GM18511 (cell line): ENCODE measurements at regions not wholly inside any gene's neighbourhood (a gene's known extent, or its start where the extent isn't known, plus 50 kb on each side); places are given as distances from the start of the nearest gene placed in this dataset.
"Not testable (repeated sequence)": the region's sequence is repeated elsewhere in the genome, so short reads cannot be mapped to it uniquely, and the experiment has no call there.

Experiments used
- ATAC-seq: cut with Tn5 transposase; IDR thresholded peaks from one replicate; pipeline ENCODE4 v1.9.1; 2021; ENCODE audit warnings: mild to moderate bottlenecking, moderate library complexity; ENCODE audit not compliant: unreplicated experiment

DNA sequence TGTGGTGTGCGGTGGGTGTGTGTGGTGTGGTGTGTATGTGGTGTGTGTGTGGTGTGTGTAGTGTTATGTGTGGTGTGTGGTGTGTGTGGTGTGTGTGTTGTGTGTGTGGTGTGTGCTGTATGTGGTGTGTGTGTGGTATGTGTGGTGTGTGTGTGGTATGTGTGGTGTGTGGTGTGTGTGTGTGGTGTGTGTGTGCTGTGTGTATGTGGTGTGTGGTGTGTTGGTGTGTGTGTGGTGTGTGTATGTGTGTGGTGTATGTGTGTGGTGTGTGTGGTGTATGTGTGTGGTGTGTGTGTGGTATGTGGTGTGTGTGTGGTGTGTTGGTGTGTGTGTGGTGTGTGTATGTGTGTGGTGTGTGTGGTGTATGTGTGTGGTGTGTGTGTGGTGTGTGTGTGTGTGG lies 144.3 kb downstream of the HSD17B3 start:
- no peak for ATAC-seq

DNA sequence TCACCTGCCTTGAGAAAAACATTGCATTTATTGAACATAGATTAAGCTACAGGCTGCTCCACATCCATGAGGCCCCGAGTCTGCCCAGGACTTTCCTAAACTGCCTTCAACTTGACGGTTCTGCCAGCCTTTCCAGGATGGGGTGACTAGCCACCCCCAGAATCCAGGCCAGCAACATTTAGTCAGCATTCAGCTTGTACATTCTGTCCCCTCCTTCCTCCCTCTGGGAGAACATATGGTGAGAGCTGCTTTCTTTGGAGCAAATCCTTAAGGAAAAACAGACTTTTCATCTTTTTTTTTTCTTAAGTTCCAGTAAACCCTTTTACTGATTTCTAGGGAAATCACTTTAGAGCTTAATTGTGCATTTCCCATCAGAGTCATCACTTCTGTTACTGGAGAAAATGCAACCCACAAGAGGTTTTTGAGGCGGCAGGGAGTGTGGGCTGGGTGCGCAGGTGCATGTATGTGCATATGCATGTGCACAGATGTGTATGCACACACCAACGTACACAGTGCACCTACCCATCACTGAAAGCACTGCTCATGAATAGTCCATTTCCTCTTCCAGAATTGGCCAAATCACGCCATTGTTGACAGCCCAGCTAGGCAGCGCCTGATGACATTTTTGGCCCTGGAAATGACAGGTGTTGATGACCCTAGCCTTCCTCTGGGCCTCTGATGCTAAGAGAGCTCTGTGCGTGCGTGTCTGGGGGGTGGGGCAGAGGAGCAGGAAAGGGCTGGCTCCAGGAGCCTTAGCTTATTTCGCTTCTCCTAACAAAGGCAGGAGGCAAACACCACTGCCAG lies 145.6 kb downstream of the HSD17B3 start:
- ATAC-seq: no peak

DNA sequence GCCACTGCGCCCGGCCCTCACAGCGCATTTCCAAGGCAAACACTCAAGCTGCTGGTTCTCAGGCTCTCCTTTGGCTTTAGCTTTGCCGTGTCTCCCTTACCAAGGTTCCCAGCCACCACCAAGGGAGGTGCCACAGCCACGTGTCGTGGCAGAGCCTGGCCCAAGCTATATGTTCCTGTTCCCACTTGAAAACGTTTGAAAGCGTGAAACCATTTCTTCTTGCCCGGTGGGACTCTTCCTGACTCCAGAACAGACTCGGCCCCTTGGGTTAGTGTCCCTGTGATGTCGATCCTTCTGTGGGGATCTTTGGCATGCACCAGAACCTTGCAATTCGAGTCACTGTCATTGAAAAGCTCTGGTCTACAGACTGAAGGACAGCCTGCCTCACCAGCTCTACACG lies 147.9 kb downstream of the HSD17B3 start:
- ATAC-seq: no peak

DNA sequence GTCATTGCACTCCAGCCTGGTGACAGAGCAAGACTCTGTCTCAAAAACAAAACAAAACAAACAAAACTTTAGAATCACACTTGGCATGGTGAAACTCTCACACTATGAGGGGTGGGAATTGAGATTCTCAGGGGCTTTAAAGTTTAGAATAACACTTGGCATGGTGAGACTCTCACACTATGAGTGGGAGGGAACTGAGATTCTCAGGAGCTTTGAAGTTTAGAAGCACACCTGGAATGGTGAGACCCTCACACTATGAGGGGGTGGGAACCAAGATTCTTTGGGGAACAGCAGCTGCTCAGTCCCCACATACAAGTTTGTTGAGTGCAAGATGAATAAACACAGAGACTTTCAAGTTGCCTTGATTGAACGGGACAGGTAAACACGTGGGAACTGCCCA lies 149.4 kb downstream of the HSD17B3 start:
- ATAC-seq: no peak

DNA sequence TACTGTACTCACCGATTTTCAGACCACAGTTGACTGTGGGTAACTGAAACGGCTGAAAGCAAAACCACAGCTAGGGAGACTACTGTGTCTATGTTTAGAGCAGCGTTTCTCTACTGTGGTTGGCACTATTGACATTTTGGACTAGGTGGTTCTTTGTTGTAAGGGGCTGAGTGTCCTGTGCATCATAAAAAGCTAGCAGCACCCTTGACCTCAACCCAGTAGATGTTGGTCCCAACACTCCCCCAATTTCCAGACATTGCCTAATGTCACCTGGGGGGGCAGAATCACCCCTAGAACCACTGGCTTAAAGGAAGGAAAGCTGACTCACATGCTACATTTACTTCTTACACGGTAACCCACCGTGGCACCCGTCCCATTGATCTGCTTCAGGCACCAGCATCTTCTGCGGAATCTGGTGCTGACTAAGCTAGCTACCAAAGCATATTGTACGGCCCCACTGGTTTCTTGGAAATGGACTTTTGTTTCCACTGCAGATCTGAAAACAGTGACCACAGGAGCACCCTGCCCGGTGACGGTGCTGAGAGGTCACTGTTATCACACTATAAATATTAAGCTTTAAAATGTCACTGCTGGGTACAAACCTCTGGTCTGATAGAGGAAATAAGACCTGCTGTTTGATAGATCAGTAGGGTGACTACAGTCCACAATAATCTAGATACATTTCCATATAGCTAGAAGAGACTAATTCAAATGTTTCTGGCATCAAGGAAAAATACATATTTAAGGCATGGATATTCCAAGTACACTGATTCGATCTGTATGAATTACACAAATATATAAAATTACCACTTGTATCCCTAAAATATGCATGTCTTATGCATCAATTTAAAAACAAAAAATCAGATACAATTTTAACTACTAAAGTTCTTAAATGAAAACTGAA lies 151.4 kb downstream of the HSD17B3 start:
- ATAC-seq: peak; percentile 97

DNA sequence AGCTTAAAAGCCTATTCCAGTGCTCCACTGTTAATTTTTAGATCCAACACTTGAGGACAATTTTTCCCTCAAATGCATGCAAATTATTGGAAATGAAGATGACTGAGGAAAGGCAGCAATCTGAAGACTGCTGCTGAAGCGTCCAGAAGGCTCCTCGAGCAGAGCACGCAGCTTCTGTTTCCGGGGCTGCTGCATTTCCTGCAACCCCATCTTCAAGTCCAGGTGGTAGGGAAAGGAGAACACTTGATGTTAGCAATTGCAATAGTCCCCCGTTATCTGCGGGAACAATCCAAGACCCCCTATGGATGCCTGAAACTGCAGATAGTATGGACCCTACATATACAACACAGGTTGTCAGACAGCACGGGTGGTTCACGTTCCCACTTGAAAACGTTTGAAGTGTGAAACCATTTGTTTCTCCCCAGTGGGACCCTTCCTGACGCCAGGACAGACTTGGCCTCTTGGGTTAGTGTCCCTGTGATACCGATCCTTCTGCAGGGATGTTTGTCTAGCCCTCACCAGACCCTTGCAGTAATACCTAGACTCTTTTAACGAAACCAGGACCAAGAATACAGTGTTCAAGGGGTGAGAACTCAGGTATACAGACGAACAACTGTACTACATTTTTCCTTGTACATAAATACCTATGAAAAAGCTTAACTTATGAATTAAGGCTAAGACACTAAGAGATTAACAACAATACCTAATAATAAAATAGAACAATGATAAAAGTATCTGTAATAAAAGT lies 152.3 kb downstream of the HSD17B3 start:
- ATAC-seq: peak; percentile 50

DNA sequence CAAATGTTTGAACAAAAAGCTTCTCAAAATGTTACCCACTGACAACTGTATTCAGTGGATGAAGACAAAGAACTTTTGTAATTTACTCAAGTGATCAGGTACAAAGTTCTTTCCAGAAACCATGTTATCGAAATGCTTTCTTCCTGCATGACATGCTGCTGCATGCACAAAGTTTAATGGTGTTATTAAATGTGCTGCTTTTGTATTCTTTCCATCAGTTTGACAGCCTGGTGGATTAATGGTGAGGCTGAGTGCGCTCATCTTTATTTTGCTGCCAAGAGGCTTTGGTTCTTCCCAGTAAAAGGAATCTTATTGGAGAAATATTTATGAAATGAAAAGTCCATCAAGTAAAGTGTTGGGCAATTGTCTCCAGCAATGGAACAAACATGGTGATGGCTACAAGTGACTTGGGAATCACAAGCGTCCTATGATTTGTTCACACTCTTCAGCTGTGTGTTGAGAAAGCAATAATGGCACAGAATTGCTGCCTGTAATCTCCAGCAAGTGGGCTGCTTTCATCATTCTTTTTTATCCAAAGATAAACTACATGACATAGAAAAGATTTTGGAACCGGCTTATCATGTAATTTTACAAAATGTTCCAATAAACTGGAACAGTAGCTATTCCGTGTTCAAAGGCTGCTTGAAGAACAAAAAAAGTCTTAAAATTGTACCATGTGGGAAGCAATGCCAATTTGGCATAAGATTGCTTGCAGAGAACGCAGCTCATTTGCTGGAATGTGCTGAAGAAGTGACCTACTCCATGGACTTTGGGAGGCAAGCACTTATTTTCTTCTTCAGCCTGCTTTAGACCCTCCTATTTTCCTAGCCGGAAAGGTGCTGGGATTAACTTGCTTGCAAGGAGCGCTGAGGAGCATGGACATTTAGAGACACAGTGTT lies 153.1 kb downstream of the HSD17B3 start:
- no peak for ATAC-seq

DNA sequence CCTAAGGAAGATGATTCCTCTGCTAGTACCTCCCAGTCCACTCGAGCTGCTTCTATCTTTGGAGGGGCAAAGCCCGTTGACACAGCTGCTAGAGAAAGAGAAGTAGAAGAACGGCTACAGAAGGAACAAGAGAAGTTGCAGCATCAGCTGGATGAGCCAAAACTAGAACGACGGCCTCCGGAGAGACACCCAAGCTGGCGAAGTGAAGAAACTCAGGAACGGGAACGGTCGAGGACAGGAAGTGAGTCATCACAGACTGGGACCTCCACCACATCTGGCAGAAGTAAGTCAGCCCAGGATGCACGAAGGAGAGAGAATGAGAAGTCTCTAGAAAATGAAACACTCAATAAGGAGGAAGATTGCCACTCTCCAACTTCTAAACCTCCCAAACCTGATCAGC lies 154.9 kb downstream of the HSD17B3 start:
- ATAC-seq: not testable (repeated sequence)

DNA sequence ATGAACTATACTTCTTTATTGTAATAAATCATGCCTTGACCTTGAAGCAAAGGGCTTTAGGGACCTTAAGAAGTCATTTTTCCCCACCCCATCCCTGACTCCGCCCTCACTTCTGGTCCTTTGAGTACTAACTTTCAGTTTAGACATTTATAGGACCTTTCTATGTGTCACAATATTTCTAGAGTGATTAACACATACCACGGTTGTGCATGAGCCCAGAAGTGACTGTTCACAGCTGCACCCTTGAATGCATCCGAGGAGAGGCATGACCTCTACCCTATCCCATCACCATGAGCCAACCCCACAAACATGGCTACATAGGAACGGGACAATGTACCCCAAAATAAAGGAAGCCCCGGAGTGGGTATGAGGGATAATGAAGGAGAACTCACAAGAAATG lies 160.3 kb downstream of the HSD17B3 start:
- ATAC-seq: no peak

DNA sequence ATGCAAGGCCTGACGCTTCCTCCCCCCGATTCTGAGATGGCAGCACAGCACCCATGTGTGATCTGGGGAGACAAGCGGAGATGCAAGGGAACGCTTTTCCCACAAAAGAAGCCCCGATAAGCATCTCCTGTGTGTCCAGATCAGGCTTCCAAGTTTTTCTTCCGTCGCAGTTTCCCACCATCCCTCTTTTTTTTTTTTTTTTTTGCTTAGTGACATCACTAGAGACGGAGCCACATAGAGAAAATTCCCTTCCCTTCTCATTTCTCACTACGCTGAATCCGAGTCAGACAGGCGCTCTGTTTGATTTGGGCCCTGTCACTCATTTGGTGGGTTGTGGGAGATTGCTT lies 160.9 kb downstream of the HSD17B3 start:
- no peak for ATAC-seq

DNA sequence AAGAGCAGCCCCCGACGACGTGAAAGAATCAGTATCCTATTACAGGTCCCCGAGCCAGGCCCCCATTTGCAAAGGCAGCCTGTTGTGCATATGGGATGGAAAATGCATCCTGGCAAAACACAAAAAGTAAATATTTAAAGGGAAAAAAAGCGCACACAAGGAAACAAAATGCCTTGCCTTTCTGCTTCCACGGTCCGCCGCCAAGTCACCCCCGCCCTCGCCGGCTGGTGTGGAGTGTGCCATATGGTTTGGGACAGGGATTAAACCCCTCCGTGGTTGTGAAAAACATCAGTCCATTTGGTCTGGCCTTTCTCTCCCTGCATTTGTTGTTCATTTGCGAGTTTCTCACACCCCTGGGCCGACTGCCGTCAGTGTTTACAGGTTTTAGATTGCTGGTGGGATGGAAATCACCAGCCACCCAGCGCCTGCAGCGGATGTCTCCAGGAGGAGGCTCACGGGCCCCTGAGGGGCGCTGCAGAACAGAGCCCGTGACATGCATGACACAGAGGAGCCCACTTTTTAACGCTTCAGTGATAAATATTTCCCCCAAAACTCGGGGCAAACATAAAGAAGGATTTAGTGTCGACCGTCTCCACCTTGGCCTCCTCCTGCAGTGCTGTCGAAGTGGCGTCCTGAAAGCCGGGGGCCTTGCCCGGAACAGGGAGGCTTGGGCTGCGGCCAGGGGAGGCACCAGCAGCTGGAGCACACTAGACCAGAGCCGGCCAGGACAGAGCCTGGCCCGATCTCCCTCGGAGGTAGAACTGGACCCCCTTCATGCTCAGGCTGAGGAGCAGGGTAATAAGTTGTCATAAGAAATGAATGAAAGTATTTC lies 161.5 kb downstream of the HSD17B3 start:
- no peak for ATAC-seq

DNA sequence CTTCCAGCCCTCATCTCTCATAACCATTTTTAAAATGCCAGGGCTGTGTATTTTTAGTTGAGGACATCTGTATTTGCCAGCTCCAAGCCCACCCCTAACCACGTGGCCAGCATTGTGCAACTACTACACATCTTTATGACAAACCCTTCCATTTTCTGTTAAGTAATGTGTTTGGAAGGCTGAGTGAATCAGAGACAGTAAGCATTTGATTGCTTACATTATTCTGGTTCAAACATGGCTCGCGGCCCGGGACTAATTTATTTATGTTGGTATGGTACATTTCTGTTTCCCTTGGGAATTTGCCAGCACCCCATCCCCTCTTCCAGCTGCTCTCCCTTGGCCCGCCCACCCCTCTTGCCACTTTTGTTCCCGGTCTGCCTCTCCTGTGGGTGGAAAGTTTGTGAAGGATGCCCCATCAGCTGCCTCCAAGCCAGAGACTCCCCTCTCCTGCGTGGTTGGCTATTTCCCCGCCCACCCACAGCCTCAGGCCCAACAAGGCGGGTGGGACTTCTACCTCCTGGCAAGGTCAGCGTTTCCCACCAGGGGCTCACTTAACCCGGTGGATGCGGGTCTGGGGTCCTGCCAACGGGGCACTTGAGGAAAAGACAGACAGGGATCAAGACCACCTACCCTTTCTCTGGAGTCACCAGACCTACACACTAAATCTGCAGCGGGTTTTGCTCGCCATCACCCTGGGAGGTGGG lies 162.2 kb downstream of the HSD17B3 start:
- no peak for ATAC-seq

DNA sequence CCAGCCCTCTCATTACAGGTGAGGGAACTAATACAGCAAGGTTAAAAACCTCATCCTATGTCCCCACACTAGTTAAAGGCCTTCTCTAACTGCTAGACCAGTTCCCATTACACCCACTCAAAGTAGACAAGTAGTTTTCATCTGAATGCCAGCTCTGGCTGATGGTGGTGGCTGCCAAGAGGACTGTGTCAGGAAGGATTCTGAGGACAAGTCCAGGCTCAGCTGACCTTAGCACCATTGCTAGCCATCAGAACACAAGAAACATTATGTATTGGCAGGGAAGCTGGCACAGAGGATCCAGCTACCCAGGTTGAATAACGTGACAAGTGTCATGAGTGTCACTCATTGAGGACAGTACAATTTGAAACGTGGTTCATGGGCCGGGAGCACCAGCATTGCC lies 163.4 kb downstream of the HSD17B3 start:
- no peak for ATAC-seq

DNA sequence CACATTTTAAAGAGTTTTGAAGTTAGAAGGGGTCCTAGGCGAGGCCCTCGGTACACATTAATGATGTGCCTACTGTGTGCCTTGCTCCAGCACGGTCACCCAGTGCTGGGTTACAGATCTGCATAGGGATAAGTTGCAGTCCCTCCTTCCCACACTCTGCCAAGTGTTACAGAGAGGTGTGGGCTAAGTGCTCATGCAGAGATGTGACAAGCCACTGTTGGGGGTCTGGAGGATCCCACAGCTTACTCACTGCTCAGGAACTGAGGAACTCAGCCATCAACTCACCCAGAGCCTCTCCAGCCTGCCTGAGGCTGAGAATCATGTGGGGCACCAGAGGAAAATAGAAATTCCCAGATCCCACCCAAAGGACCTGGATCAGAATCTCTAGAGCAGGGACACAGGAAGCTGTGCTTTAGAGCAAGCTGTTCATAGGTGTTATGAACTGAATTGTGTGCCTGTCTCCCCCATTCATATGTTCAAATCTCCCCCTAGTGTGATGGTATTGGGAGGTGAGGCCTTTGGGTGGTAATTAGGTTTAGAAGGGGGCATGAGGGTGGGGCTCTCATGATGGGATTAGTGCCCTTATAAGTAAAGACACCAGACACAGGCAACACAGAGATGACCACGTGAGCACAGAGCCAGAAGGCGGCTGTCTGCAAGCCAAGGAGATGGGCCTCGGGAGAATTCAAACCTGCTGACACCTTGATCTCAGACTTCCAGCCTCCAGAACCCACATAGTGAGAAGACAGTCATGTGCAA lies 164.1 kb downstream of the HSD17B3 start:
- peak; percentile 41 for ATAC-seq

DNA sequence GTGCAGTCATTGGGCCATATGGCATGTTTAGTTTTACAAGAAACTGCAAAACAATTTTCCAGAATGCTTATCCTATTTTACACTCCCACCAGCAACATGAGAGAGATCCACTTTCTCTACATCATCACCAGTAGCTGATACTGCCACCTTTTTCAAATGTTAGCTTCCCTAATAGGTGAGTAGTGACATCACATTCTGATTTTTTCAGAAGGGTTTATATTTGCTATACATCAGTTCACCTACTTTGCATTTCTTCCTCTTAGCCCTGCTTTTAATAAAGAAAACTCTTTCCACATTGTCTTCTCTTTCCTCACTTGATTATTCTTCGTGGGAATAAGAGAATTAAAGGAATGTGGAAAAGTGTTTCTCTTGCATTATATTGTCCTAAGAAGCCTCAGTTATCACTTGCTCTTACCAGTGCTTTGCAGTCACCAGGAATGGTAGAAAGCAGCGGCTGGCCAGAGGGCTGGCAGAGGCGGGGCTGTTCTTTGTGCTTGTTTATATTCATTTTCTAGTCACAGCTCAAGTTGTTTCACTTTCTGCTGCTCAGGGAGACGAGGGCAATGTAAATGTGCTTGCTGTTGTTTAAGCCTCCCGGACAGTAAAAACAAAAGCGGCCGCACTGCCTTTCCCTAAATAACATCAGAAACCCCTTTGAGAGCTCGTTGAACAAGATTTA lies 164.8 kb downstream of the HSD17B3 start:
- ATAC-seq: peak; percentile 96

DNA sequence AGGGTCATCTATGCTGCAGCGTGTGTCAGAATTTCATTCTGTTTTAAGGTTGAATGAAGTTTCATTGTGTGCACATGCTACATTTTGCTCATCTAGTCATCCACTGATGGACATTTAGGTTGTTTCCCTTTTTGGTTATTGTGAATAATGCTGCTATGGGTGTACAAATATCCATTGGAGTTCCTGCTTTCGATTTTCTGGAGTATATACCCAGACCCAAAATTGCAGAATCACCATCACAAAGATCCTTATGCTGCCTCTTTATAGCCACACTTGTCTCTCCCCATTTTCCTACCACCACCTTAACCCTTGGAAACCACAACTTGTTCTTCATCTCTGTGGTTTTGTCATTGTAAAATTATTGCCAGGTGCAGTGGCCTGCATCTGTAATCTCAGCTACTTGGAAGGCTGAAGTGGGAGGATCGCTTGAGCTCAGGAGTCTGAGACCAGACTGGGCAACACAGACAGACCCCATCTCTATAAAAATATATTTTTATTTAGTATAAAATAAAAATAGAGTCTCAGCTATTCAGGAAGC lies 166.2 kb downstream of the HSD17B3 start:
- no peak for ATAC-seq

DNA sequence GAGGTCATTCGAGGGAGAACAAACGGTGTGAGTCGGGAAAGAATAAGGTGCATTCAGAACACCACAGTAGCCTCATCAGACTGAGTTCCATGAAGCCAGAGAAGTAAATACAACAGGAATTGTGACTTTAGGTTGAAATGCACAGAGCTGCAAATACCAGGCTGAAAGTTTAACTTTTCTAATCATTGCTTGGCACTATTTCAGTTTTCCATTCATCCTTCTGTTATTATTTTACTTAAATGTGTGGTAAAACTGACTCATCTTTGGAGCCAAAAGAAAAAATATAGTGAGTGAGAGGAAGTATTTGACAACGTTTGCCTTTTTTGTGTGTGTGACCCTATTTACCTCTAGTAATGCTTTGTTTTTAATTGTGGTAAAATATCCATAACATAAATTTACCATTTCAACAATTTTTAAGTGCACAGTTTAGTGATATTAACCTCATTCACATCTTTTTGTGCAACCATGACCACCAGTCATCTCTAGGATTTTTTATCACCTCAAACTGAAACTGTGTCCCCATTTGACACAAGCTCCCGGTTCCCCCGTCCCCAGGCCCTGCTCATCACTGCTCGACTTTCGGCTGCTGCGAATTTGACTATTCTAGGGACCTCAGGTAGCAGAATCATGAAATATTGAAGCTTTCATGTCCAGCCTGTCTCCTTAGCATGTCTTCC lies 166.8 kb downstream of the HSD17B3 start:
- ATAC-seq: no peak
